OCI-LY1 (cell line): ENCODE measurements at regions not wholly inside any gene's neighbourhood (a gene's known extent, or its start where the extent isn't known, plus 50 kb on each side); places are given as distances from the start of the nearest gene placed in this dataset.

Source experiments
- H2AFZ ChIP-seq: fragments of 200-600 bp; sonication (generic), shearing (Covaris generic); 2 replicates; pipeline ENCODE4 v1.6.0; 2014; ENCODE audit warnings: antibody characterized with exemption, mild to moderate bottlenecking, low read length
- H3F3A ChIP-seq: fragments of 200-600 bp; sonication (generic), shearing (Covaris generic); 2 replicates; pipeline ENCODE4 v1.6.0; 2014; ENCODE audit warnings: mild to moderate bottlenecking, antibody characterized with exemption, low read length, moderate library complexity; ENCODE audit not compliant: insufficient read depth
- H3K27ac ChIP-seq: fragments of 200-600 bp; sonication (generic); 2 replicates; pipeline ENCODE4 v1.5.1; 2014; ENCODE audit warnings: low read length, mixed run types, mild to moderate bottlenecking, low read depth; ENCODE audit not compliant: poor library complexity, severe bottlenecking
- H3K27me3 ChIP-seq: fragments of 200-600 bp; sonication (generic); 2 replicates; pipeline ENCODE4 v1.6.0; 2014; ENCODE audit warnings: antibody characterized with exemption, mild to moderate bottlenecking, low read length, moderate library complexity; ENCODE audit not compliant: insufficient read depth
- H3K36me3 ChIP-seq: fragments of 200-600 bp; sonication (generic); 2 replicates; pipeline ENCODE4 v1.6.1; 2014; ENCODE audit warnings: mild to moderate bottlenecking, antibody characterized with exemption, low read length, moderate library complexity, mixed read lengths; ENCODE audit not compliant: insufficient read depth
- H3K4me1 ChIP-seq: fragments of 200-600 bp; sonication (generic); 2 replicates; pipeline ENCODE4 v1.5.1; 2014; ENCODE audit warnings: mild to moderate bottlenecking, low read length, moderate library complexity; ENCODE audit not compliant: insufficient read depth, severe bottlenecking
- H3K4me2 ChIP-seq: fragments of 200-600 bp; sonication (generic), shearing (Covaris generic); 2 replicates; pipeline ENCODE4 v1.6.1; 2014; ENCODE audit warnings: low read length
- H3K4me3 ChIP-seq: fragments of 200-600 bp; sonication (generic); 2 replicates; pipeline ENCODE4 v1.5.1; 2014; ENCODE audit warnings: low read length, low read depth, mild to moderate bottlenecking, mixed read lengths; ENCODE audit not compliant: poor library complexity, severe bottlenecking
- H3K79me2 ChIP-seq: fragments of 200-600 bp; shearing (Covaris generic); 2 replicates; pipeline ENCODE4 v1.6.1; 2016; ENCODE audit warnings: mixed run types, low read length, mixed read lengths; ENCODE audit not compliant: insufficient read depth
- H3K9ac ChIP-seq: fragments of 200-600 bp; sonication (generic), shearing (Covaris generic); 2 replicates; pipeline ENCODE4 v1.6.1; 2014; ENCODE audit warnings: mild to moderate bottlenecking, low read length, mixed read lengths
- H3K9me2 ChIP-seq: fragments of 200-600 bp; sonication (generic), shearing (Covaris generic); 2 replicates; pipeline ENCODE4 v1.6.1; 2014; ENCODE audit warnings: low read depth, mild to moderate bottlenecking, low read length, mixed read lengths
- H3K9me3 ChIP-seq: fragments of 200-600 bp; shearing (Covaris generic); 2 replicates; pipeline ENCODE4 v1.6.1; 2014; ENCODE audit warnings: low read length, mixed read lengths
- H4K20me1 ChIP-seq: fragments of 200-600 bp; sonication (generic), shearing (Covaris generic); 2 replicates; pipeline ENCODE4 v1.6.0; 2016; ENCODE audit warnings: mild to moderate bottlenecking, low read length; ENCODE audit not compliant: insufficient read depth
- CTCF ChIP-seq: fragments of 200-600 bp; sonication (generic), shearing (Covaris generic); IDR thresholded peaks from 2 replicates; pipeline ENCODE4 v1.5.1; 2017; ENCODE audit warnings: mild to moderate bottlenecking, antibody characterized with exemption, low read length, moderate library complexity, mixed read lengths
- EZH2 ChIP-seq: fragments of 200-600 bp; sonication (generic), shearing (Covaris generic); IDR thresholded peaks from 2 replicates; pipeline ENCODE4 v1.8.0; 2017; ENCODE audit warnings: borderline replicate concordance, mixed run types, mild to moderate bottlenecking, antibody characterized with exemption, low read length, moderate library complexity, mixed read lengths

GRCh38 chr1:78432016-78432415 lies 58.8 kb upstream of the PTGFR start:
- H3F3A ChIP-seq = no peaks in the 10 kb centered on the region
- H3K27me3 ChIP-seq = no peaks in the 10 kb centered on the region
- H2AFZ ChIP-seq = no peak overlapping the region
- H3K36me3 ChIP-seq = no peaks in the 10 kb centered on the region
- H3K4me1 ChIP-seq = no peaks in the 10 kb centered on the region
- no peak overlapping the region for H3K27ac ChIP-seq
- H3K4me2 ChIP-seq = no peak overlapping the region
- H4K20me1 ChIP-seq = no peaks in the 10 kb centered on the region
- H3K79me2 ChIP-seq = no peaks in the 10 kb centered on the region
- H3K9me3 ChIP-seq = no peaks in the 10 kb centered on the region
- no peak overlapping the region for H3K9ac ChIP-seq
- no peaks in the 10 kb centered on the region for H3K9me2 ChIP-seq
- TF ChIP-seq CTCF (no peak), EZH2 (no peak)
- H3K4me3 ChIP-seq = no peak overlapping the region

GRCh38 chr1:78434351-78434750 lies 56.4 kb upstream of the PTGFR start:
- Histone ChIP-seq H3K4me2 (no peak overlapping the region), H3K36me3 (no peaks in the 10 kb centered on the region), H3F3A (no peaks in the 10 kb centered on the region), H2AFZ (no peak overlapping the region), H3K27ac (no peak overlapping the region), H3K4me3 (no peak overlapping the region), H3K4me1 (no peaks in the 10 kb centered on the region), H4K20me1 (no peaks in the 10 kb centered on the region), H3K27me3 (no peaks in the 10 kb centered on the region), H3K79me2 (no peaks in the 10 kb centered on the region), H3K9me3 (no peaks in the 10 kb centered on the region), H3K9ac (no peak overlapping the region), H3K9me2 (no peaks in the 10 kb centered on the region)
- no peak for TF ChIP-seq EZH2
- TF ChIP-seq CTCF = no peak

GRCh38 chr1:78436961-78437360 lies 53.8 kb upstream of the PTGFR start:
- no peak overlapping the region for H3K9ac ChIP-seq
- no peak for TF ChIP-seq CTCF
- no peak for TF ChIP-seq EZH2
- H3K36me3 ChIP-seq = no peaks in the 10 kb centered on the region
- no peaks in the 10 kb centered on the region for H3K9me2 ChIP-seq
- no peak overlapping the region for H3K27ac ChIP-seq
- H2AFZ ChIP-seq = no peak overlapping the region
- H3K27me3 ChIP-seq = no peaks in the 10 kb centered on the region
- H3K4me2 ChIP-seq = no peak overlapping the region
- no peaks in the 10 kb centered on the region for H4K20me1 ChIP-seq
- no peak overlapping the region for H3K4me3 ChIP-seq
- H3F3A ChIP-seq = no peaks in the 10 kb centered on the region
- H3K79me2 ChIP-seq = no peaks in the 10 kb centered on the region
- H3K4me1 ChIP-seq = no peaks in the 10 kb centered on the region
- H3K9me3 ChIP-seq = no peaks in the 10 kb centered on the region
